H9 (cell line): ENCODE measurements at regions not wholly inside any gene's neighbourhood (a gene's known extent, or its start where the extent isn't known, plus 50 kb on each side); places are given as distances from the start of the nearest gene placed in this dataset.

Experiments used
- DNase-seq: peaks from one replicate; pipeline ENCODE4 v3.0.0-alpha.2; 2017
- H2AFZ ChIP-seq: one replicate; pipeline ENCODE4 v1.6.1; 2013; ENCODE audit warnings: mild to moderate bottlenecking, low read length, control low read depth, moderate library complexity
- H2AK5ac ChIP-seq: 2 replicates; pipeline ENCODE4 v1.6.1; 2013; ENCODE audit warnings: low read length, control low read depth, mixed read lengths; ENCODE audit not compliant: insufficient read length
- H2BK120ac ChIP-seq: one replicate; pipeline ENCODE4 v1.6.1; 2013; ENCODE audit warnings: low read depth, mild to moderate bottlenecking, low read length, control low read depth, inconsistent platforms; ENCODE audit not compliant: poor library complexity, severe bottlenecking
- H2BK12ac ChIP-seq: 2 replicates; pipeline ENCODE4 v1.6.1; 2013; ENCODE audit warnings: low read length, control low read depth, mixed read lengths, low read depth; ENCODE audit not compliant: insufficient read length
- H2BK15ac ChIP-seq: 2 replicates; pipeline ENCODE4 v1.6.1; 2013; ENCODE audit warnings: low read depth, low read length, control low read depth
- H2BK20ac ChIP-seq: one replicate; pipeline ENCODE4 v1.6.1; 2013; ENCODE audit warnings: low read depth, mild to moderate bottlenecking, low read length, control low read depth, inconsistent platforms; ENCODE audit not compliant: poor library complexity, severe bottlenecking
- H2BK5ac ChIP-seq: 2 replicates; pipeline ENCODE4 v1.6.1; 2013; ENCODE audit warnings: low read length, control low read depth, mixed read lengths; ENCODE audit not compliant: insufficient read length
- H3K14ac ChIP-seq: 2 replicates; pipeline ENCODE4 v1.6.1; 2013; ENCODE audit warnings: low read length, control low read depth; ENCODE audit not compliant: insufficient read depth
- H3K18ac ChIP-seq: 2 replicates; pipeline ENCODE4 v1.6.1; 2013; ENCODE audit warnings: low read depth, mild to moderate bottlenecking, mixed read lengths, low read length, control low read depth; ENCODE audit not compliant: insufficient read length
- H3K23ac ChIP-seq: 2 replicates; pipeline ENCODE4 v1.6.1; 2013; ENCODE audit warnings: low read length, control low read depth, mixed read lengths, low read depth; ENCODE audit not compliant: insufficient read length
- H3K23me2 ChIP-seq: 2 replicates; pipeline ENCODE4 v1.6.1; 2013; ENCODE audit warnings: low read depth, mild to moderate bottlenecking, mixed read lengths, low read length, control low read depth; ENCODE audit not compliant: insufficient read length, poor library complexity, severe bottlenecking
- H3K27ac ChIP-seq: 2 replicates; pipeline ENCODE4 v1.5.1; 2013; ENCODE audit warnings: low read length, control low read depth, mixed read lengths, low read depth; ENCODE audit not compliant: insufficient read length
- H3K27me3 ChIP-seq: 2 replicates; pipeline ENCODE4 v1.6.1; 2013; ENCODE audit warnings: low read length, control low read depth, inconsistent platforms; ENCODE audit not compliant: insufficient read depth
- H3K4ac ChIP-seq: 2 replicates; pipeline ENCODE4 v1.6.1; 2013; ENCODE audit warnings: low read depth, mild to moderate bottlenecking, control low read depth, inconsistent platforms, low read length, moderate library complexity
- H3K4me1 ChIP-seq: 2 replicates; pipeline ENCODE4 v1.6.1; 2013; ENCODE audit warnings: low read length, control low read depth, inconsistent platforms; ENCODE audit not compliant: insufficient read depth
- H3K4me2 ChIP-seq: 2 replicates; pipeline ENCODE4 v1.6.1; 2013; ENCODE audit warnings: low read length, control low read depth, mixed read lengths; ENCODE audit not compliant: insufficient read length, insufficient read depth
- H3K56ac ChIP-seq: 2 replicates; pipeline ENCODE4 v1.6.1; 2013; ENCODE audit warnings: low read depth, mild to moderate bottlenecking, mixed read lengths, low read length, control low read depth; ENCODE audit not compliant: insufficient read length
- H3K79me1 ChIP-seq: 2 replicates; pipeline ENCODE4 v1.6.1; 2013; ENCODE audit warnings: low read depth, mild to moderate bottlenecking, moderate library complexity, low read length, control low read depth, inconsistent platforms; ENCODE audit not compliant: insufficient read depth, poor library complexity, severe bottlenecking
- H3K79me2 ChIP-seq: 2 replicates; pipeline ENCODE4 v1.6.1; 2013; ENCODE audit warnings: low read length, control low read depth, inconsistent platforms; ENCODE audit not compliant: insufficient read depth
- H3K9ac ChIP-seq: 2 replicates; pipeline ENCODE4 v1.6.1; 2013; ENCODE audit warnings: low read length, control low read depth, mixed read lengths; ENCODE audit not compliant: insufficient read length; ENCODE audit errors: extremely low read depth
- H3K9me3 ChIP-seq: one replicate; pipeline ENCODE4 v1.6.1; 2013; ENCODE audit warnings: low read depth, low read length, inconsistent platforms; ENCODE audit not compliant: control insufficient read depth
- H3T11ph ChIP-seq: one replicate; pipeline ENCODE4 v1.6.1; 2013; ENCODE audit warnings: mild to moderate bottlenecking, low read length, control low read depth, inconsistent platforms
- H4K20me1 ChIP-seq: one replicate; pipeline ENCODE4 v1.6.1; 2013; ENCODE audit not compliant: control insufficient read depth, insufficient read length, insufficient read depth
- H4K5ac ChIP-seq: 2 replicates; pipeline ENCODE4 v1.6.1; 2013; ENCODE audit warnings: low read depth, mild to moderate bottlenecking, mixed read lengths, low read length, control low read depth; ENCODE audit not compliant: insufficient read length
- H4K8ac ChIP-seq: replicated peaks from 2 replicates; pipeline ENCODE4 v1.6.1; 2013; ENCODE audit warnings: low read length, control low read depth, mixed read lengths, low read depth; ENCODE audit not compliant: insufficient read length
- H4K91ac ChIP-seq: 2 replicates; pipeline ENCODE4 v1.6.1; 2013; ENCODE audit warnings: low read depth, mild to moderate bottlenecking, moderate library complexity, mixed read lengths, low read length, control low read depth; ENCODE audit not compliant: insufficient read length
- H3K27ac Mint-ChIP-seq, 3 experiments: 2 replicates in 2 of 3; 3 replicates in 1 of 3; pipeline ENCODE4 v1.8.0; 2020 to 2021; ENCODE audit warnings: mixed read lengths in 3 of 3, mild to moderate bottlenecking in 1 of 3, moderate library complexity in 1 of 3
- H3K27me3 Mint-ChIP-seq: 2 replicates; pipeline ENCODE4 v1.8.0; 2021; ENCODE audit warnings: low read depth, mild to moderate bottlenecking, moderate library complexity, mixed read lengths
- H3K36me3 Mint-ChIP-seq, 3 experiments: 2 replicates in 2 of 3; 3 replicates in 1 of 3; pipeline ENCODE4 v1.8.0; 2020 to 2021; ENCODE audit warnings: low read depth in 3 of 3, mixed read lengths in 3 of 3; ENCODE audit not compliant: insufficient read depth in 1 of 3
- H3K4me1 Mint-ChIP-seq, 2 experiments: 2 replicates each; pipeline ENCODE4 v1.8.0; 2020; ENCODE audit warnings: mixed read lengths in 2 of 2
- H3K4me3 Mint-ChIP-seq, 2 experiments: 2 replicates in 1 of 2; 3 replicates in 1 of 2; pipeline ENCODE4 v1.8.0; 2020 to 2021; ENCODE audit warnings: mild to moderate bottlenecking in 2 of 2, mixed read lengths in 2 of 2, moderate library complexity in 1 of 2
- H3K9me3 Mint-ChIP-seq, 2 experiments: 2 replicates in 1 of 2; 3 replicates in 1 of 2; pipeline ENCODE4 v1.8.0; 2020; ENCODE audit warnings: mild to moderate bottlenecking in 2 of 2, mixed read lengths in 2 of 2, moderate library complexity in 1 of 2
- CTCF ChIP-seq: fragments of 200-600 bp; sonication (generic); conservative IDR thresholded peaks from 3 replicates; pipeline ENCODE4 v1.8.0; 2021; ENCODE audit warnings: antibody characterized with exemption, mild to moderate bottlenecking
- WGBS: extraction: QIAGEN DNeasy Blood & Tissue Kit; methylation state at CpG from one replicate; pipeline ENCODE4 v1.1.7; 2013; ENCODE audit warnings: missing lambda C conversion rate, low lambda C conversion rate, mixed read lengths; ENCODE audit not compliant: insufficient read length; ENCODE audit errors: extremely low coverage; 5-methylcytosine and 5-hydroxymethylcytosine counted together

GRCh38 chr9:88197016-88197415, 58.7 kb upstream of the SPATA31C2 start:
- no peak overlapping the region for H3K27ac Mint-ChIP-seq
- H2BK5ac ChIP-seq, result no peak overlapping the region
- no peaks in the 10 kb centered on the region for H3K27me3 ChIP-seq
- H4K8ac ChIP-seq, result no peak overlapping the region
- H2BK12ac ChIP-seq, result no peak overlapping the region
- H2BK15ac ChIP-seq, result no peak overlapping the region
- no peak overlapping the region for H4K5ac ChIP-seq
- H2AK5ac ChIP-seq, result no peak overlapping the region
- H4K20me1 ChIP-seq, result no peaks in the 10 kb centered on the region
- no CpG with 5 or more reads among the region's 3 CpGs for WGBS
- no peak for TF ChIP-seq CTCF
- no peak overlapping the region for H3K4me3 Mint-ChIP-seq
- no peaks in the 10 kb centered on the region; the same call in 1 of the 2 replicates for H3K27me3 Mint-ChIP-seq
- no peak overlapping the region for H3K14ac ChIP-seq
- peaks cover 5% of the 10 kb centered on the region; the same call in 1 of the 2 replicates for H3K4me1 ChIP-seq
- no peak overlapping the region for H3K27ac ChIP-seq
- peaks cover 26 to 30% of the 10 kb centered on the region in 2 experiments for H3K4me1 Mint-ChIP-seq
- no peaks in the 10 kb centered on the region for H3K79me1 ChIP-seq
- H3K9me3 Mint-ChIP-seq, result no peaks in the 10 kb centered on the region
- H4K91ac ChIP-seq, result no peak overlapping the region
- H3K56ac ChIP-seq, result no peak overlapping the region
- no peaks in the 10 kb centered on the region for H3K79me2 ChIP-seq
- H3T11ph ChIP-seq, result no peak overlapping the region
- H3K4ac ChIP-seq, result no peak overlapping the region
- no peak for DNase-seq
- H3K36me3 Mint-ChIP-seq, result no peaks in the 10 kb centered on the region
- H2AFZ ChIP-seq, result no peak overlapping the region
- no peak overlapping the region for H2BK120ac ChIP-seq
- H3K18ac ChIP-seq, result no peak overlapping the region
- no peak overlapping the region for H3K4me2 ChIP-seq
- H3K23ac ChIP-seq, result no peak overlapping the region
- H3K9ac ChIP-seq, result no peak overlapping the region
- H3K23me2 ChIP-seq, result no peaks in the 10 kb centered on the region
- no peak overlapping the region for H2BK20ac ChIP-seq
- no peaks in the 10 kb centered on the region for H3K9me3 ChIP-seq
